Muscle of leg (tissue), 3 donors: ENCODE measurements at regions not wholly inside any gene's neighbourhood (a gene's known extent, or its start where the extent isn't known, plus 50 kb on each side); places are given as distances from the start of the nearest gene placed in this dataset.

Experiments used
- DNase-seq: peaks from one replicate; pipeline ENCODE4 v3.0.0; 2013
- H3K27ac ChIP-seq: one replicate; pipeline ENCODE4 v1.5.1; 2013; ENCODE audit warnings: mild to moderate bottlenecking, low read length, control low read depth
- H3K27me3 ChIP-seq: one replicate; pipeline ENCODE4 v1.6.1; 2013; ENCODE audit warnings: low read length; ENCODE audit not compliant: control insufficient read depth, insufficient read depth
- H3K36me3 ChIP-seq: one replicate; pipeline ENCODE4 v1.6.1; 2013; ENCODE audit warnings: low read length; ENCODE audit not compliant: control insufficient read depth, insufficient read depth
- H3K4me1 ChIP-seq: one replicate; pipeline ENCODE4 v1.6.1; 2013; ENCODE audit warnings: low read length; ENCODE audit not compliant: control insufficient read depth, insufficient read depth
- H3K4me3 ChIP-seq: one replicate; pipeline ENCODE4 v1.5.1; 2013; ENCODE audit warnings: low read length, control low read depth
- H3K9me3 ChIP-seq: replicated peaks from 2 replicates; pipeline ENCODE4 v1.6.1; 2013; ENCODE audit warnings: low read depth, low read length; ENCODE audit not compliant: control insufficient read depth
- WGBS: methylation state at CpG from one replicate; pipeline ENCODE4 v1.1.5; 2013; ENCODE audit warnings: missing lambda C conversion rate; ENCODE audit not compliant: insufficient coverage; 5-methylcytosine and 5-hydroxymethylcytosine counted together

DNA sequence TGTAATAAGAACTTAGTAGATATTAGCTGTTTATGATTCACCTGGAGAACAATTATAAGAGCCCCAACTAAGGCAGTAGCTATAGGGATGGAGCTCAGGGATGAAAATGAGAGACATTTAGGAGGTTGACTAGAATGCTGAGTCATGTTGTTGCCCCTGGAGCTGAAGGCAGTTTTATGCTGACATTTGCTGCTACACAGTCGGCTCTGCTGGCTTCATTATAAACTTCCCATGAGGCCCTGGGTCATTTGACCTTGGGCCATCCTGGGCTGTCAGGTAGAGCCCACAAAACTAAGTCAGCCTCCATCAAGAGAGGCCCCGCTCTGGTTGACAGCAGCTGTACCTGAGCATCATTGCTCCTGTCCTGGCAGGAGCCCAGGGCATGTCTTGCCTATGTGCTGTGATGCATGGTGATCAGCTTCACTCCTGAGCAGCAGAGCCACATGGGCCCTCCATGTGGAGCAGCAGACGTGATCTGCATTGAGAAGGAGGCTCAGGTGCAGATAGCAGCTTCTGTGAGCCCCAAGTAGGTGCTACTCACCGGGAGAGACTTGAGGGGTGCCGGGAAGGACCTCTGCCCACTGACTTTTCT lies 112.4 kb downstream of the TBX19 start:
- Histone ChIP-seq H3K9me3 (no peaks in the 10 kb centered on the region), H3K27ac (no peak overlapping the region), H3K4me3 (no peak overlapping the region), H3K36me3 (no peaks in the 10 kb centered on the region), H3K4me1 (peaks cover 5% of the 10 kb centered on the region), H3K27me3 (no peaks in the 10 kb centered on the region)
- DNase-seq: no peak
- WGBS: 55% methylated on average over 3 of the region's 5 CpGs

DNA sequence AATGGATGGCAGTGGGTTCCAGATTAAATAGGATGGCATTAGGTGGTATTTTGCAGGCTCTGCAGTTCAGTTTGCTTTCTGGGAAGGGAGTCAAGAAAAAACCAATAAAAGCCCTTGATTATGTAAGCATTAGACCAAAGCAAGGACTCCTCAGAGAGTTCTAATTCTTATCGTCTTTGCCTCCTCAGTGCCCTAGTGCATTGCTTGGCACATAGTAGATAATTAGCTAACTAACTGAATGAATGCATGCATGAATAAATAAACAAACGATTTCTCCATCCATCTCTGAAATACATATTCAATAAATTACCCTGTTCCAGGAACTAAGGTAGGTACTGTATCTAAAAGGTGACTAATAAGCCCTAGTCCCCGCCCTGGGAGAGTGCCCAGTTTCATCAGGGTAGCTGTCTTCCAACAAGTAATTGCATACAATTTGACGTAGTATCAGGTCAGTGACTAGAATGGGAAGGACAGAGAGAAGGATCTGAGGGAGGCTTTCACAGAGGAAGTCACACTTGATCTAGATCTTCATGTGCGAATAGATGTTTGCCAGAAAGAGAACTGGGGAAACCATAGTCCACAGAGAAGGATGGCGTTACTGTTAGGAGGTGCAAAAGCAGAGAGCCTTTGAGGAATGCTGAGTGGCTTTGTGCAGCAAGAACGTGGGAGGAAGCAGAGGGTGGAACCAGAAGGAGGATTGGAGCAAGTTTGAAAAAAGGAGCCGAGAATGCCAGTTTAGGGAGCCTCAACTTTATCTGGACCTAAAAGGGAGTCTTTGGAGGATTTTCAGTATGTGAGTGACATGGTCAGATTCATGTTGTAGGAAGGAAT lies 111.4 kb downstream of the TBX19 start:
- WGBS: 77% methylated on average over 6 of the region's 8 CpGs
- DNase-seq: no peak
- H3K9me3 ChIP-seq: no peaks in the 10 kb centered on the region
- peaks cover 5% of the 10 kb centered on the region for H3K4me1 ChIP-seq
- H3K36me3 ChIP-seq: no peaks in the 10 kb centered on the region
- H3K27ac ChIP-seq: no peak overlapping the region
- no peak overlapping the region for H3K4me3 ChIP-seq
- peaks cover 2% of the 10 kb centered on the region for H3K27me3 ChIP-seq

DNA sequence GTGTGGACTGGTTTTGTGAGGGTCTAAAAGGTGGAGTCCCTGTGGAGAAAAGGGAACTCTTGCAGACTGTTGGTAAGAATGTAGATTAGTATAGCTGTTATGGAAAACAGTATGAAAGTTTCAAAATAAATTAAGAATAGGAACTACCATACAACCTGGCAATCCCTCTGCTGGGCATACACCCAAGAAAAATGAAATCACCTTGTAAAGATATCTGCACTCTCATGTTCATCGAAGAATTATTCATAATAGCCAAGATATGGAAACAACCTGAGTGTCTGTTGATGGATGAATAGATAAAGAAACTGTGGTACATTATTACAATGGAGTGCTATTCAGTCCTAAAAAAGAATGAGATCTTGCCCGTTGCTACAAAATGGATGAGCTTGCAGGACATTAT lies 109.6 kb downstream of the TBX19 start:
- no peaks in the 10 kb centered on the region for H3K9me3 ChIP-seq
- WGBS: 80% methylated on average over 1 of the region's 2 CpGs
- DNase-seq: no peak

DNA sequence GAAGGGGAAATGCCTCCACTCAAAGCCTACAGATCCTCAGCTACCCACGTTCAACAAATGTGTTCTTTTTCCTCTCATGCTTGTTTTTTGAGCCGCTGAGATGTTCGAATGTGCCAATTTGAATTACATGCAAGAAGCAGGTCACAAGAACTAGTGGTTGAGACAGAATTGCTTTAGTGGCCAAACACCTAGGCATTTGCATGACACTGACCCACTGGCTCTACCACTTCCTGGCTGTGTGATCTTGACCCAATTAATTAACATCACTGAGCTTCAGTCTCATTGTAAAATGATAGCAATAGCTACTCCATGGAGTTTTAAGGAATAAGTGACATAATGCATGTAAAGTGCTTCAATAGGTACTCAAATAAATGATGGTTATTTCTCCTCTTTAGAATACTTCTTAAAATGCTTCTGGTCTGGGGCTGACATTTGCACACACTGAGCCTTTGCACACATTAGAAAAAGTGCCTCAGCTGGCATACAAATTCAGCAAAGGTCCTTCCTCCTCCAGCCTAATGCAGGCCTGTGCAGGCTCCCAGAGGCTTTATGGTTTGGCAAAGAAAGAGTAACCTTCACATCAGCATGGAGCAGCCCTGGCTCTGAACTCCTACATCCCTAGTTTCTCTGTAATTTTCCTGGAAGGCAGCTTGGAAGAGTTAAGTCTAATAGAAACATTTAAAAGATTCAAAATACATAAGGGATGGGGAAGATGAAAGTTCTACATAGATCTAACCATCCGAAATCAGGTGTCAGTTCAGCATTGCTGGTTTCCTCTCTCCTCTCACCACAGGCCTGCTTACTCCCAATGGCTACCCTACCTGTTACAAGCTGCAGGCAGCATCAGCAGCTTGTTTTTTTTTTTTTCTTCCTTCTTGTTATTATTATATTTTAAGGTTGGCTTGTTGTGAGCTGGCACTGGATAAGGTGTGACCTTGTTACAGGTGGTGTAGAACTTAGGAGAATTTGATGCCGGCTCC lies 107.4 kb downstream of the TBX19 start:
- DNase-seq: peak; percentile 66
- H3K4me1 ChIP-seq: peaks cover 5% of the 10 kb centered on the region
- no peaks in the 10 kb centered on the region for H3K36me3 ChIP-seq
- no CpG with 5 or more reads among the region's 5 CpGs for WGBS
- no peak overlapping the region for H3K4me3 ChIP-seq
- H3K27me3 ChIP-seq: peaks cover 3% of the 10 kb centered on the region
- no peak overlapping the region for H3K27ac ChIP-seq
- no peaks in the 10 kb centered on the region for H3K9me3 ChIP-seq

More for the DNA sequence above, 109.6 kb downstream of the TBX19 start:
- no peak overlapping the region for H3K27ac ChIP-seq
- H3K36me3 ChIP-seq: no peaks in the 10 kb centered on the region
- peaks cover 5% of the 10 kb centered on the region for H3K4me1 ChIP-seq
- H3K27me3 ChIP-seq: peaks cover 3% of the 10 kb centered on the region
- no peak overlapping the region for H3K4me3 ChIP-seq

DNA sequence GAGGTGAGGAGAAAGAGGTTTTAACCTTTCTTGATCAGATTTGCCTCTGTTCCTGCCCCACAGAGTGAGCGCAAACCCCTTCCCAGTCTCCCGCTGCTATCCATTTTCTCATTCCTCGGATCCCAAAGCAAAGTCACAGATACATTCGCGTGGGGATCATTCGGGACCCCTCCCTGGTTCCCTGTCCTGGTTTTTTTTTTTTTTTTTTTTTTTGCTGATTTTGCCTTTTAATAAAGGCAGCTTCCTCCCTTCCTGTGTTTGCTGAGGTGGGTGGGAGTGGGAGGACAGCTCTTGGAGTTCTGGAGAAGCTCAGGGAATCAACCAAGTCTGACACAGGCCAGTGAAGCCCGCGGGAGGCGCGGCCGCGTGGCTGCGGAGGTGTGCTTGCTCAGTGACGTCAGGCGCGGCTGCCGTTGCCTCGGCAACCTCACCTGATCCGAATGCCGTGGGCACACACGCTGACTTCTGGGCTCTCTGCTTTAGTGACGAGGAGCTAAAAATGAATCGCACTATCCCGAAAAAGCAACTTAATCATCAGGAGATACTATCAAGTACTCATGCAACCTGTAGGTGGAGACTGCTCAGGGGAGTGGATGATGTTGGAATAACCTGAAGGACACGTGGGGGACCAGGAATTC lies 106.4 kb downstream of the TBX19 start:
- Histone ChIP-seq H3K4me3 (no peak overlapping the region), H3K36me3 (no peaks in the 10 kb centered on the region)

DNA sequence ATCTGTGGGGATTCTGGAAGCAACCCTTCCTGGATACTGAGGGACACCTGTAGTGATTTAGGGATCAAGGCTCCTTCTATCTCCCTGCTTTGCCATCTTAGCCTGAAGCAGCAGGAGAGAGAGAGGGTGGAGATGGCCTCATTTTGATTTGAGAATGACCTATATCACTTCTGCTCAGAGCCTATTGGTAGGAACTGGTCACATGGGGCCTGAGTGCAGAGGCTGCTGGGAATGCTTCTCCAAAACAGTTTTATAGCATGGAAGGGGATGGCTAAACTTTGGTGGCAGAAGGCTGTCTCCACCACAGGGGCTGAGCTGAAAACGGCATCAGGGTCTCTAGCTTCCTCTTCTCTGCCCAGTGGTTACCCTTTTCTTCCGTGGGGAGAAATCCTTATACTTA lies 105.8 kb downstream of the TBX19 start:
- Histone ChIP-seq H3K4me1 (peaks cover 5% of the 10 kb centered on the region), H3K27me3 (peaks cover 3% of the 10 kb centered on the region), H3K4me3 (no peak overlapping the region), H3K9me3 (no peaks in the 10 kb centered on the region), H3K36me3 (no peaks in the 10 kb centered on the region), H3K27ac (no peak overlapping the region)
- DNase-seq: no peak
- no CpG with 5 or more reads among the region's 2 CpGs for whole genome bisulfite sequencing

More for the DNA sequence above, 106.4 kb downstream of the TBX19 start:
- Histone ChIP-seq H3K27me3 (peaks cover 3% of the 10 kb centered on the region), H3K4me1 (peaks cover 5% of the 10 kb centered on the region), H3K27ac (no peak overlapping the region), H3K9me3 (no peaks in the 10 kb centered on the region)
- DNase-seq: no peak
- 19% methylated on average over 12 of the region's 25 CpGs for WGBS

DNA sequence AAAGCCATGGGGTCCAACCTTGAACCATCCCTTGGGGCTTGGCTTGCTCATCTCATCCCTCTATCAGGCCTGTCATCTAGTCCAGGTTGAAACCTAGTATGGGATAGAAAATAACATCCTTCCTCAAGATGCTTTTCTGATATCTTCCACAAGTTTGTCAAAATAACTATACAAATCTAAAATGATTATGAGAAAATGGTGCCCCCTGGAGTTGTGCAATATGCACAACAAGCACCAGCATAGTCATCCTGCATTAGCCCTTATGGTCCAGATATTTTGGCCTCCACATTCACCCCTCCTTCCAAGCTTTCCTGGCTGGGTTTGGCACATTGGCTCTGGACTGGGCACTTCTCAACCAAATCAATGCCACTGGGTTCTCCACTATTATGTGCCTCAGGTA lies 101.2 kb downstream of the TBX19 start:
- H3K27me3 ChIP-seq: no peaks in the 10 kb centered on the region
- H3K9me3 ChIP-seq: no peaks in the 10 kb centered on the region
- no peaks in the 10 kb centered on the region for H3K36me3 ChIP-seq
- no peaks in the 10 kb centered on the region for H3K4me1 ChIP-seq
- no peak for DNase-seq
- H3K27ac ChIP-seq: no peak overlapping the region
- no peak overlapping the region for H3K4me3 ChIP-seq

DNA sequence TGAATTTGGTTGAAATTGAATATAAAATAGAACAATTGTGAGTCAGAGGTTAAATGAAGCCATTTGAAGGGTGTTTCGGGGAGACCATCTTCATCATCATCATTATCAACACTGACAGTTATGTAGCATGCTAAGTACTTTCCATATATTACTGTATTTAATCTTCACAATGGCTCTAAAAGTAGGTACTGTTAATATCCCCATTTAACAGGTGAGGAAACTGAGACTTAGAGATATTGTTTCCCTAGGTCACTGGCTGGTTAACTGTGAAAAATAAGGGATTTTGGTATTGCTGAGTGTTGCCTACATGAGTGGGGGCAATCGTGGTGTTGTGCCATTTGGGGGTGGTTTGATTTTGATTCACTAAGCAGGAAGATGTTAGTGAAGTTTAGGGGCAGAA lies 100.3 kb downstream of the TBX19 start:
- Histone ChIP-seq H3K4me1 (no peaks in the 10 kb centered on the region), H3K27me3 (no peaks in the 10 kb centered on the region), H3K4me3 (no peak overlapping the region), H3K36me3 (no peaks in the 10 kb centered on the region), H3K9me3 (no peaks in the 10 kb centered on the region), H3K27ac (no peak overlapping the region)
- no peak for DNase-seq
- WGBS: 64% methylated on average over 1 of the region's 2 CpGs

DNA sequence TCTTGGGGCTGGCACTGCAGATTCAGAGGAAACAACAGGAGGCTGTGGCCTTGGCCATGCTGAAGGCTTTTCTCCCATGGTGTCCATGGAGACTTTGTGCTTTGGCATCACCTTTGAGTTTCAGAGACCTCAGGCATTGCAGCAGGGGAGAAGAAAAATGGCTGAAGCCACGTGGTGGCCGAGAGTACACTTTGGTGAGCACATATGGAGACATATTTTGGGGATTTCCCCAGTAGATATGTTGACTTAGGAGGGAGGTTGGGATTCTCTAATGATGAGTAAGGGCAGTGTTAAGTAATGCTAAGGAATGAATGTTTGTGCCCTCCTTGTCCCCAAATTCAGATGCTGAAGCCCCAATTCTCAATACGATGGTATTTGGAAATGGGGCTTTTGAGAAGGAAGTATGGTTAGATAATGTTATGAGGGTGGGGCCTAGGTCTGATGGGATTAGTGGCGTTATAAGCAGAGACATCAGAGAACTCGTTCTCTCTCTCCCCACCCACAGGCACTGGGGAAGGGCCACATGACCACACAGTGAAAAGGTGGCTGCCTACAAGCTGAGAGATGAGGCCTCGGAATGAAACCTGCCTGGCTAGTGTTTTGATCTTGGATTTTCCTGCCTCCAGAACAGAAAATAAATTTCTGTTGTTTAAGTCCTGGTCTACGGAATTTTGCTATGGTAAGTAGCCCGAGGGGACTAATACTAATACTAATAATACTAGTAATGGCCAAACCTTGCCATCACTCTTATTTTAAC lies 98.6 kb downstream of the TBX19 start:
- Histone ChIP-seq H3K27ac (no peak overlapping the region), H3K36me3 (no peaks in the 10 kb centered on the region), H3K4me1 (no peaks in the 10 kb centered on the region), H3K4me3 (no peak overlapping the region), H3K27me3 (no peaks in the 10 kb centered on the region), H3K9me3 (no peaks in the 10 kb centered on the region)
- WGBS: 72% methylated on average over 3 of the region's 8 CpGs
- DNase-seq: no peak
